ENCODE measurements at regions not wholly inside any gene's neighbourhood (a gene's known extent, or its start where the extent isn't known, plus 50 kb on each side); places are given as distances from the start of the nearest gene placed in this dataset.

DNA sequence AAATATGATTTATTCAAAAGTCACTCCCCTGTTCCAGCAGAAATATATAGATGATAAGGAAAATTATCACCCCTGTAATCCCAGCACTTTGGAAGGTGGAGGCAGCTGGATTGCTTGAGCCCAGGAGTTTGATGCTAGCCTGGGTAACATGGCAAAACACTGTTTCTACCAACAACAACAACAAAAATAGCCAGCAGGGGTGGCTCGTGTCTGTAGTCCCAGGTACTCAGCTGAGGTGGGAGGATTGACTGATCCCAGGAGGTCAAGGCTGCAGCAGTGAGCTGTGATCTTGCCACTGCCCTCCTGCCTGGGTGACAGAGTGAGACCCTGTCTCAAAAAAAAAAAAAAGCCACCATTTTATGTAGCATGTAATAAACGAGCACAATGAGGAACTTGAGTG is 1546.5 kb downstream of the NCAM2 start:
- DNase-seq (ENCODE audit: low read depth, low spot score) (no peak), FAIRE-seq (no peak), ATAC-seq (no peak)
- SMC1A ChIA-PET (ENCODE audit: uncharacterized antibody, unreplicated experiment), result no interaction called here
- 0% methylated on average over 2 of the region's 2 CpGs for WGBS (ENCODE audit: insufficient coverage, insufficient replicate concordance, low lambda C conversion rate, missing lambda C conversion rate)
- Histone ChIP-seq H2AFZ (ENCODE audit: control insufficient read depth, low read depth, low read length) (no peak overlapping the region), H3K27ac (ENCODE audit: control insufficient read depth, insufficient read depth) (no peak overlapping the region), H3K36me3 (ENCODE audit: control insufficient read depth in 2 of 2, insufficient read depth in 2 of 2, low read length in 1 of 2) (no peaks in the 10 kb centered on the region), H3K4me3 (no peak overlapping the region), H3K79me2 (ENCODE audit: control insufficient read depth, insufficient read depth, low read length) (no peaks in the 10 kb centered on the region), H3K4me2 (ENCODE audit: control insufficient read depth, insufficient read depth) (no peak overlapping the region), H3K27me3 (replicated peaks in 1 of 2; ENCODE audit: control insufficient read depth in 2 of 2, insufficient read depth in 2 of 2, low read length in 1 of 2) (no peaks in the 10 kb centered on the region), H3K9ac (ENCODE audit: control insufficient read depth, insufficient read depth, low read length) (no peak overlapping the region), H4K20me1 (ENCODE audit: control insufficient read depth, insufficient read depth) (no peaks in the 10 kb centered on the region), H3K9me3 (replicated peaks; ENCODE audit: control insufficient read depth, insufficient read depth, low read length) (no peaks in the 10 kb centered on the region; the same call in 2 of the 3 replicates), H3K4me1 (ENCODE audit: control insufficient read depth, insufficient read depth, low read length) (no peaks in the 10 kb centered on the region)
- RAD21 ChIA-PET (ENCODE audit: unreplicated experiment), result no interaction called here
- POLR2A ChIA-PET, result no interaction called here
- intact Hi-C loops (cut with micrococcal nuclease; ENCODE audit: unreplicated experiment), result no loop called here
- no peak for TF ChIP-seq NFXL1 (IDR thresholded peaks at IDR 0.05; ENCODE audit: borderline replicate concordance)
- CTCF ChIA-PET, result no interaction called here
- in situ Hi-C loops (cut with MboI), result no loop called here
- BruUV-seq (replicated peaks), result no TSS peak

DNA sequence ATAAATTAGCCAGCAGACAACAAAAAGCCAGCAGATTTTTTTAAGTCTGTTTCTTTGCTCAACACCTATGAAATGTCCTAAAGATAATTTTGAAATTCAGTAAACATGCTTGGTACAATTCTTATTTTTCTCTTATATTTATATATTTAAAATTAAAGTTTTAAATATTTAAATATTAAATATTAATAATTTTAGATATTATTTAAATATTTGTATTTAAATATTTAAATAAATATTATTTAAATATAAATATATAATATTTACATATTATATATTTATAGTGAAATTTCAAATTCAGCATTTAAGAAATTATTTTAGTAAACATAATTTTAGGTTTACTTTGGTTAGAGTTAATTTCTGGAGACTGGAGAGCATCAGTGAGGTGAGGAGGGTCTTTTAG is 1554.2 kb downstream of the NCAM2 start:
- intact Hi-C loops (cut with micrococcal nuclease; ENCODE audit: unreplicated experiment) (no loop called here), in situ Hi-C loops (cut with MboI) (no loop called here)
- ChIA-PET CTCF (no interaction called here), SMC1A (ENCODE audit: uncharacterized antibody, unreplicated experiment) (no interaction called here), POLR2A (no interaction called here), RAD21 (ENCODE audit: unreplicated experiment) (no interaction called here)
- no peaks in the 10 kb centered on the region for H3K27me3 ChIP-seq (replicated peaks in 1 of 2; ENCODE audit: control insufficient read depth in 2 of 2, insufficient read depth in 2 of 2, low read length in 1 of 2)
- H3K4me3 ChIP-seq, result no peak overlapping the region
- no TSS peak for BruUV-seq (replicated peaks)
- no peaks in the 10 kb centered on the region for H3K4me1 ChIP-seq (ENCODE audit: control insufficient read depth, insufficient read depth, low read length)
- H3K79me2 ChIP-seq (ENCODE audit: control insufficient read depth, insufficient read depth, low read length), result no peaks in the 10 kb centered on the region
- no peak overlapping the region for H2AFZ ChIP-seq (ENCODE audit: control insufficient read depth, low read depth, low read length)
- H4K20me1 ChIP-seq (ENCODE audit: control insufficient read depth, insufficient read depth), result no peaks in the 10 kb centered on the region
- H3K4me2 ChIP-seq (ENCODE audit: control insufficient read depth, insufficient read depth), result no peak overlapping the region
- H3K9ac ChIP-seq (ENCODE audit: control insufficient read depth, insufficient read depth, low read length), result no peak overlapping the region
- H3K27ac ChIP-seq (ENCODE audit: control insufficient read depth, insufficient read depth), result no peak overlapping the region
- FAIRE-seq (no peak), ATAC-seq (no peak), DNase-seq (ENCODE audit: low read depth, low spot score) (no peak)
- no peaks in the 10 kb centered on the region for H3K36me3 ChIP-seq (ENCODE audit: control insufficient read depth in 2 of 2, insufficient read depth in 2 of 2, low read length in 1 of 2)
- no peaks in the 10 kb centered on the region for H3K9me3 ChIP-seq (replicated peaks; ENCODE audit: control insufficient read depth, insufficient read depth, low read length)
- no peak for TF ChIP-seq CBFB (IDR thresholded peaks at IDR 0.05; ENCODE audit: low read depth)
- no peak for TF ChIP-seq RAD51 (IDR thresholded peaks at IDR 0.05)
- TF ChIP-seq WRNIP1 (IDR thresholded peaks at IDR 0.05; ENCODE audit: borderline replicate concordance, low read depth, low read length), result no peak
- TF ChIP-seq, protein P1, sequence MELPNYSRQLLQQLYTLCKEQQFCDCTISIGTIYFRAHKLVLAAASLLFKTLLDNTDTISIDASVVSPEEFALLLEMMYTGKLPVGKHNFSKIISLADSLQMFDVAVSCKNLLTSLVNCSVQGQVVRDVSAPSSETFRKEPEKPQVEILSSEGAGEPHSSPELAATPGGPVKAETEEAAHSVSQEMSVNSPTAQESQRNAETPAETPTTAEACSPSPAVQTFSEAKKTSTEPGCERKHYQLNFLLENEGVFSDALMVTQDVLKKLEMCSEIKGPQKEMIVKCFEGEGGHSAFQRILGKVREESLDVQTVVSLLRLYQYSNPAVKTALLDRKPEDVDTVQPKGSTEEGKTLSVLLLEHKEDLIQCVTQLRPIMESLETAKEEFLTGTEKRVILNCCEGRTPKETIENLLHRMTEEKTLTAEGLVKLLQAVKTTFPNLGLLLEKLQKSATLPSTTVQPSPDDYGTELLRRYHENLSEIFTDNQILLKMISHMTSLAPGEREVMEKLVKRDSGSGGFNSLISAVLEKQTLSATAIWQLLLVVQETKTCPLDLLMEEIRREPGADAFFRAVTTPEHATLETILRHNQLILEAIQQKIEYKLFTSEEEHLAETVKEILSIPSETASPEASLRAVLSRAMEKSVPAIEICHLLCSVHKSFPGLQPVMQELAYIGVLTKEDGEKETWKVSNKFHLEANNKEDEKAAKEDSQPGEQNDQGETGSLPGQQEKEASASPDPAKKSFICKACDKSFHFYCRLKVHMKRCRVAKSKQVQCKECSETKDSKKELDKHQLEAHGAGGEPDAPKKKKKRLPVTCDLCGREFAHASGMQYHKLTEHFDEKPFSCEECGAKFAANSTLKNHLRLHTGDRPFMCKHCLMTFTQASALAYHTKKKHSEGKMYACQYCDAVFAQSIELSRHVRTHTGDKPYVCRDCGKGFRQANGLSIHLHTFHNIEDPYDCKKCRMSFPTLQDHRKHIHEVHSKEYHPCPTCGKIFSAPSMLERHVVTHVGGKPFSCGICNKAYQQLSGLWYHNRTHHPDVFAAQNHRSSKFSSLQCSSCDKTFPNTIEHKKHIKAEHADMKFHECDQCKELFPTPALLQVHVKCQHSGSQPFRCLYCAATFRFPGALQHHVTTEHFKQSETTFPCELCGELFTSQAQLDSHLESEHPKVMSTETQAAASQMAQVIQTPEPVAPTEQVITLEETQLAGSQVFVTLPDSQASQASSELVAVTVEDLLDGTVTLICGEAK (IDR thresholded peaks at IDR 0.05; ENCODE audit: borderline replicate concordance), result no peak
- TF ChIP-seq ZSCAN29 (IDR thresholded peaks at IDR 0.05), result no peak
- TF ChIP-seq, protein P2, sequence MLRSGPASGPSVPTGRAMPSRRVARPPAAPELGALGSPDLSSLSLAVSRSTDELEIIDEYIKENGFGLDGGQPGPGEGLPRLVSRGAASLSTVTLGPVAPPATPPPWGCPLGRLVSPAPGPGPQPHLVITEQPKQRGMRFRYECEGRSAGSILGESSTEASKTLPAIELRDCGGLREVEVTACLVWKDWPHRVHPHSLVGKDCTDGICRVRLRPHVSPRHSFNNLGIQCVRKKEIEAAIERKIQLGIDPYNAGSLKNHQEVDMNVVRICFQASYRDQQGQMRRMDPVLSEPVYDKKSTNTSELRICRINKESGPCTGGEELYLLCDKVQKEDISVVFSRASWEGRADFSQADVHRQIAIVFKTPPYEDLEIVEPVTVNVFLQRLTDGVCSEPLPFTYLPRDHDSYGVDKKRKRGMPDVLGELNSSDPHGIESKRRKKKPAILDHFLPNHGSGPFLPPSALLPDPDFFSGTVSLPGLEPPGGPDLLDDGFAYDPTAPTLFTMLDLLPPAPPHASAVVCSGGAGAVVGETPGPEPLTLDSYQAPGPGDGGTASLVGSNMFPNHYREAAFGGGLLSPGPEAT (IDR thresholded peaks at IDR 0.05; ENCODE audit: low read depth), result no peak
- TF ChIP-seq MTA3 (IDR thresholded peaks at IDR 0.05; ENCODE audit: borderline replicate concordance, low read length), result no peak
- TF ChIP-seq MTA2 (IDR thresholded peaks at IDR 0.05; ENCODE audit: low read depth), result no peak
- TF ChIP-seq SREBF2 (IDR thresholded peaks at IDR 0.05; ENCODE audit: low read length), result no peak
- no peak for TF ChIP-seq ZNF207 (IDR thresholded peaks at IDR 0.05; ENCODE audit: borderline replicate concordance)
- TF ChIP-seq NBN (IDR thresholded peaks at IDR 0.05), result no peak
- TF ChIP-seq MEF2B (IDR thresholded peaks at IDR 0.05; ENCODE audit: partially characterized antibody, poor library complexity, severe bottlenecking), result no peak
